ENCODE measurements at regions not wholly inside any gene's neighbourhood (a gene's known extent, or its start where the extent isn't known, plus 50 kb on each side); places are given as distances from the start of the nearest gene placed in this dataset.

DNA sequence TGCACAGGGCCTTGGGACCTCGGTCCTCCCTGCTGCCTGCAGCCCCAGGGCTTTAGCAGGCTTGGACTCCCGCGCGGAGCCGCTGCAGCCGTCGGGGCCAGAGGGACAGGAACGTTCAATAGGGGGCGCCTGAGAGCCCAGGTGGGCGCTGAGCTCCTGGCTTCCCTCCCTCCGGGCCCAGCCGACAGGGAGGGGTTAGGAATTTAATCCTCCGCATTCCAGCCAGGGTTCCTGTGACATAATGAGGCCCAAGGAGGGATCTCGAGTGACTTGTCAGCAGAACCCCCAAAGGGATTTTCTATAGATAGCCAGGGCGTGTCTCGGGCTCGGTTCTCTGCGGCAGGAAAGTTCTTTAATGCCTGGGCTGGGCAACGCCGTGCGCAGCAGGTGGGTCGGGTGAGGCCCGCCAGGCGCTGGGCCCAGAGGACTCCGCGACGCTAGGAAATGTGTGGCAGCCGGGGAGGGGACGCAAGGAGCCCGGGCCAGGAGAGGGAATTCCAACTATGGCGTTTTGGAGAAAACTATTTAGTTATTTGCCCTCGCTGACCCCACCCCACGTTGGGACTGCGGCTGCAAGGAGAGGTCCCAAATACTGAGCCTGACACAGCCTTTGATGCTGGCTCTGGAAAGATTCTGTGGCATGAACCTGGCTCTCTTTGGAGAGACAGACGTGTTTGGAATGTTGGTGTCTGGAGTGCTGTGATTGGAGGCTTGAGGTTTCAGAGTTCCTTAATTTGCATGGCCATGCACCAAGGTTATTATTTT, 285.2 kb upstream of the GATB start:
- TF ChIP-seq TSHZ2 (CRISPR knock-in tag; IDR thresholded peaks at IDR 0.05) (no peak), SNAI2 (CRISPR knock-in tag; IDR thresholded peaks at IDR 0.05) (no peak), ZNF565 (CRISPR knock-in tag; conservative IDR thresholded peaks at IDR 0.05; ENCODE audit: low read depth) (no peak), PPARA (CRISPR knock-in tag; IDR thresholded peaks at IDR 0.05; ENCODE audit: borderline replicate concordance) (no peak), TCF4 (CRISPR knock-in tag; IDR thresholded peaks at IDR 0.05; ENCODE audit: borderline replicate concordance) (no peak), CSDC2 (CRISPR knock-in tag; IDR thresholded peaks at IDR 0.05) (no peak), ZFP30 (CRISPR knock-in tag; IDR thresholded peaks at IDR 0.05) (no peak), RARB (CRISPR knock-in tag; IDR thresholded peaks at IDR 0.05) (no peak), TOX (CRISPR knock-in tag; IDR thresholded peaks at IDR 0.05; ENCODE audit: borderline replicate concordance) (no peak), POU6F1 (CRISPR knock-in tag; IDR thresholded peaks at IDR 0.05; ENCODE audit: borderline replicate concordance, low read depth) (no peak), ESRRG (CRISPR knock-in tag; IDR thresholded peaks at IDR 0.05) (no peak), ZNF8 (CRISPR knock-in tag; IDR thresholded peaks at IDR 0.05) (no peak)
- TF ChIP-seq, protein P1, sequence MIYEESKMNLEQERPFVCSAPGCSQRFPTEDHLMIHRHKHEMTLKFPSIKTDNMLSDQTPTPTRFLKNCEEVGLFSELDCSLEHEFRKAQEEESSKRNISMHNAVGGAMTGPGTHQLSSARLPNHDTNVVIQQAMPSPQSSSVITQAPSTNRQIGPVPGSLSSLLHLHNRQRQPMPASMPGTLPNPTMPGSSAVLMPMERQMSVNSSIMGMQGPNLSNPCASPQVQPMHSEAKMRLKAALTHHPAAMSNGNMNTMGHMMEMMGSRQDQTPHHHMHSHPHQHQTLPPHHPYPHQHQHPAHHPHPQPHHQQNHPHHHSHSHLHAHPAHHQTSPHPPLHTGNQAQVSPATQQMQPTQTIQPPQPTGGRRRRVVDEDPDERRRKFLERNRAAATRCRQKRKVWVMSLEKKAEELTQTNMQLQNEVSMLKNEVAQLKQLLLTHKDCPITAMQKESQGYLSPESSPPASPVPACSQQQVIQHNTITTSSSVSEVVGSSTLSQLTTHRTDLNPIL (CRISPR knock-in tag; IDR thresholded peaks at IDR 0.05; ENCODE audit: low read depth): no peak
- TF ChIP-seq, protein P2, sequence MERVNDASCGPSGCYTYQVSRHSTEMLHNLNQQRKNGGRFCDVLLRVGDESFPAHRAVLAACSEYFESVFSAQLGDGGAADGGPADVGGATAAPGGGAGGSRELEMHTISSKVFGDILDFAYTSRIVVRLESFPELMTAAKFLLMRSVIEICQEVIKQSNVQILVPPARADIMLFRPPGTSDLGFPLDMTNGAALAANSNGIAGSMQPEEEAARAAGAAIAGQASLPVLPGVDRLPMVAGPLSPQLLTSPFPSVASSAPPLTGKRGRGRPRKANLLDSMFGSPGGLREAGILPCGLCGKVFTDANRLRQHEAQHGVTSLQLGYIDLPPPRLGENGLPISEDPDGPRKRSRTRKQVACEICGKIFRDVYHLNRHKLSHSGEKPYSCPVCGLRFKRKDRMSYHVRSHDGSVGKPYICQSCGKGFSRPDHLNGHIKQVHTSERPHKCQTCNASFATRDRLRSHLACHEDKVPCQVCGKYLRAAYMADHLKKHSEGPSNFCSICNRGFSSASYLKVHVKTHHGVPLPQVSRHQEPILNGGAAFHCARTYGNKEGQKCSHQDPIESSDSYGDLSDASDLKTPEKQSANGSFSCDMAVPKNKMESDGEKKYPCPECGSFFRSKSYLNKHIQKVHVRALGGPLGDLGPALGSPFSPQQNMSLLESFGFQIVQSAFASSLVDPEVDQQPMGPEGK (CRISPR knock-in tag; IDR thresholded peaks at IDR 0.05; ENCODE audit: borderline replicate concordance): no peak

GRCh38 chr4:152045449-152045806, 284.6 kb upstream of the GATB start:
- TF ChIP-seq, protein P2 (CRISPR knock-in tag; IDR thresholded peaks at IDR 0.05; ENCODE audit: borderline replicate concordance): no peak
- TF ChIP-seq ZFP3 (CRISPR knock-in tag; IDR thresholded peaks at IDR 0.05): no peak
- TF ChIP-seq TOX (CRISPR knock-in tag; IDR thresholded peaks at IDR 0.05; ENCODE audit: borderline replicate concordance): no peak
- no peak for ATAC-seq

More for the DNA sequence above, 285.2 kb upstream of the GATB start:
- ATAC-seq: no peak

GRCh38 chr4:152044331-152045036, 283.7 kb upstream of the GATB start:
- no peak for ATAC-seq
- no peak for TF ChIP-seq GLIS3 (CRISPR knock-in tag; IDR thresholded peaks at IDR 0.05)
- TF ChIP-seq ZNF8 (CRISPR knock-in tag; IDR thresholded peaks at IDR 0.05): no peak
- no peak for TF ChIP-seq ZC3H10 (CRISPR knock-in tag; IDR thresholded peaks at IDR 0.05)
- TF ChIP-seq TCF4 (CRISPR knock-in tag; IDR thresholded peaks at IDR 0.05; ENCODE audit: borderline replicate concordance): no peak
- TF ChIP-seq ZNF70 (CRISPR knock-in tag; IDR thresholded peaks at IDR 0.05): no peak
- TF ChIP-seq ESRRG (CRISPR knock-in tag; IDR thresholded peaks at IDR 0.05): no peak
- TF ChIP-seq, protein P1 (CRISPR knock-in tag; IDR thresholded peaks at IDR 0.05; ENCODE audit: low read depth): no peak
- TF ChIP-seq BACH2 (CRISPR knock-in tag; IDR thresholded peaks at IDR 0.05; ENCODE audit: borderline replicate concordance): no peak
- no peak for TF ChIP-seq ZFP30 (CRISPR knock-in tag; IDR thresholded peaks at IDR 0.05)
- no peak for TF ChIP-seq POU6F1 (CRISPR knock-in tag; IDR thresholded peaks at IDR 0.05; ENCODE audit: borderline replicate concordance, low read depth)
